IMR-90 (cell line): ENCODE measurements at regions not wholly inside any gene's neighbourhood (a gene's known extent, or its start where the extent isn't known, plus 50 kb on each side); places are given as distances from the start of the nearest gene placed in this dataset.

ENCODE experiments used
- CHD1 ChIP-seq: IDR thresholded peaks from 2 replicates; pipeline ENCODE4 v1.6.1; 2012; ENCODE audit warnings: low read depth, low read length, improper control_type of control experiment
- CTCF ChIP-seq: conservative IDR thresholded peaks from 2 replicates; pipeline ENCODE4 v1.5.1; 2012; ENCODE audit warnings: mild to moderate bottlenecking, low read depth, low read length, improper control_type of control experiment
- MAFK ChIP-seq: IDR thresholded peaks from 2 replicates; pipeline ENCODE4 v1.6.1; 2012; ENCODE audit warnings: low read depth, low read length, improper control_type of control experiment
- MAZ ChIP-seq: IDR thresholded peaks from 2 replicates; pipeline ENCODE4 v1.6.1; 2012; ENCODE audit warnings: low read depth, mild to moderate bottlenecking, low read length, improper control_type of control experiment, moderate library complexity, borderline replicate concordance
- MXI1 ChIP-seq: IDR thresholded peaks from 2 replicates; pipeline ENCODE4 v1.6.1; 2012; ENCODE audit warnings: low read depth, mild to moderate bottlenecking, low read length, moderate library complexity, borderline replicate concordance
- POLR2A ChIP-seq: IDR thresholded peaks from 2 replicates; pipeline ENCODE4 v1.6.1; 2012; ENCODE audit warnings: mild to moderate bottlenecking, low read depth, low read length
- RAD21 ChIP-seq: IDR thresholded peaks from 2 replicates; pipeline ENCODE4 v1.6.1; 2012; ENCODE audit warnings: low read length, improper control_type of control experiment
- RFX5 ChIP-seq: IDR thresholded peaks from 2 replicates; pipeline ENCODE4 v1.8.0; 2012; ENCODE audit warnings: low read depth, mild to moderate bottlenecking, low read length, moderate library complexity
- SMC3 ChIP-seq: fragments of 150-350 bp; IDR thresholded peaks from 2 replicates; pipeline ENCODE4 v1.6.1; 2016; ENCODE audit warnings: low read depth, mild to moderate bottlenecking, antibody characterized with exemption, low read length, moderate library complexity
- USF2 ChIP-seq: fragments of 150-350 bp; IDR thresholded peaks from 2 replicates; pipeline ENCODE4 v1.6.1; 2017; ENCODE audit warnings: mild to moderate bottlenecking, antibody characterized with exemption, low read length, low read depth

GRCh38 chr17:43326490-43327275, 72.1 kb upstream of the ARL4D start:
- TF ChIP-seq MXI1 (no peak), POLR2A (no peak), MAFK (no peak), CTCF (no peak), CHD1 (no peak), MAZ (no peak), RFX5 (no peak), RAD21 (no peak), USF2 (no peak), SMC3 (no peak)
